CD4-positive, alpha-beta T cell (primary cell): ENCODE measurements at regions not wholly inside any gene's neighbourhood (a gene's known extent, or its start where the extent isn't known, plus 50 kb on each side); places are given as distances from the start of the nearest gene placed in this dataset.

Source experiments
- ATAC-seq: fragments of 200-7000 bp; cut with Tn5 transposase; one replicate; pipeline ENCODE4 v1.10.0; 2022; ENCODE audit warnings: mild to moderate bottlenecking; ENCODE audit not compliant: poor library complexity
- CTCF ChIA-PET: fragments of 350-600 bp; sonication (Branson Sonifier 250); formaldehyde crosslinking; loops from one replicate; lab custom pipeline; 2021; ENCODE audit warnings: antibody characterized with exemption, inconsistent platforms; lab: Charles Lee
- POLR2A ChIA-PET: fragments of 350-600 bp; sonication (Branson Sonifier 250); formaldehyde crosslinking; loops from one replicate; lab custom pipeline; 2021; ENCODE audit warnings: antibody characterized with exemption, inconsistent platforms; lab: Charles Lee
- DNase-seq, 14 experiments: peaks; one replicate each; pipeline ENCODE4 v3.0.0-alpha.2; 2013 to 2020; ENCODE audit warnings: mixed read lengths in 2 of 14
- H3K27ac ChIP-seq, 2 donors: one replicate each; pipeline versions ENCODE4 v1.5.1 to v1.7.0; 2013; ENCODE audit warnings: low read length in 2 of 2, low read depth in 1 of 2, mild to moderate bottlenecking in 1 of 2
- H3K27me3 ChIP-seq, 2 experiments: 1 replicate in 1 of 2; 2 replicates in 1 of 2; pipeline versions ENCODE4 v1.6.1 to v1.7.0; 2013; ENCODE audit warnings: low read length in 2 of 2, control low read depth in 1 of 2, mild to moderate bottlenecking in 1 of 2, moderate library complexity in 1 of 2; ENCODE audit not compliant: insufficient read depth in 2 of 2, control insufficient read depth in 1 of 2
- H3K36me3 ChIP-seq: one replicate; pipeline ENCODE4 v1.6.1; 2013; ENCODE audit warnings: low read length, control low read depth; ENCODE audit not compliant: insufficient read depth
- H3K4me1 ChIP-seq: one replicate; pipeline ENCODE4 v1.6.1; 2013; ENCODE audit warnings: low read length, control low read depth; ENCODE audit not compliant: insufficient read depth
- H3K4me3 ChIP-seq: one replicate; pipeline ENCODE4 v1.5.1; 2013; ENCODE audit warnings: mild to moderate bottlenecking, low read length, moderate library complexity
- H3K9me3 ChIP-seq, 2 experiments: 1 replicate in 1 of 2; 2 replicates in 1 of 2; pipeline versions ENCODE4 v1.6.1 to v1.7.0; 2013; ENCODE audit warnings: low read length in 2 of 2, mild to moderate bottlenecking in 2 of 2, control low read depth in 1 of 2, moderate library complexity in 1 of 2; ENCODE audit not compliant: control insufficient read depth in 1 of 2, insufficient read depth in 1 of 2
- H3K27ac Mint-ChIP-seq: one replicate; pipeline ENCODE4 v1.8.0; 2020; ENCODE audit warnings: mixed read lengths
- H3K27me3 Mint-ChIP-seq: one replicate; pipeline ENCODE4 v1.8.0; 2021; ENCODE audit warnings: mixed read lengths
- H3K36me3 Mint-ChIP-seq: one replicate; pipeline ENCODE4 v1.8.0; 2021; ENCODE audit warnings: low read depth, mixed read lengths
- H3K4me1 Mint-ChIP-seq: one replicate; pipeline ENCODE4 v1.8.0; 2021; ENCODE audit warnings: low read depth, mixed read lengths
- H3K4me3 Mint-ChIP-seq: one replicate; pipeline ENCODE4 v1.8.0; 2020; ENCODE audit warnings: mild to moderate bottlenecking, mixed read lengths
- H3K9me3 Mint-ChIP-seq: one replicate; pipeline ENCODE4 v1.8.0; 2020; ENCODE audit warnings: mixed read lengths
- CTCF ChIP-seq: fragments of 200-600 bp; IDR thresholded peaks from one replicate; pipeline ENCODE4 v1.8.0; 2022; ENCODE audit warnings: antibody characterized with exemption, mild to moderate bottlenecking
- intact Hi-C, 2 experiments: fragments of 100-400 bp; cut with DNase I in 1 of 2; cut with micrococcal nuclease in 1 of 2; formaldehyde crosslinking; loops; one replicate each; pipeline versions ENCODE4 v1.15.1 to v1.9.0; 2023 to 2025; cut with DNase I, micrococcal nuclease

GRCh38 chr7:113000316-113001020 is 86.2 kb downstream of the GPR85 start:
- CTCF ChIA-PET, result interaction anchor here (1.4 kb wide), 1 partner anchor 9 kb away, joined by 3 read pairs; no protein-coding TSS in a partner anchor
- ATAC-seq, result no peak

GRCh38 chr7:112997831-112998230 is 88.8 kb downstream of the GPR85 start:
- CTCF ChIA-PET, result no interaction called here
- no peaks in the 10 kb centered on the region for H3K36me3 Mint-ChIP-seq

More at GRCh38 chr7:113000316-113001020, 86.2 kb downstream of the GPR85 start:
- no peak overlapping the region for H3K27ac ChIP-seq
- Mint-ChIP-seq H3K36me3 (no peaks in the 10 kb centered on the region), H3K4me3 (no peak overlapping the region), H3K27ac (no peak overlapping the region), H3K9me3 (no peaks in the 10 kb centered on the region), H3K27me3 (peaks cover under 1% of the 10 kb centered on the region), H3K4me1 (no peaks in the 10 kb centered on the region)
- POLR2A ChIA-PET, result no interaction called here
- H3K36me3 ChIP-seq, result no peaks in the 10 kb centered on the region
- H3K4me1 ChIP-seq, result no peaks in the 10 kb centered on the region
- no peak overlapping the region for H3K4me3 ChIP-seq
- no peak for DNase-seq
- intact Hi-C loops, result no loop called here
- no peaks in the 10 kb centered on the region for H3K27me3 ChIP-seq
- H3K9me3 ChIP-seq, result no peaks in the 10 kb centered on the region
- TF ChIP-seq CTCF, result no peak

GRCh38 chr7:112996331-112996871 is 90.2 kb downstream of the GPR85 start:
- DNase-seq, result no peak
- Mint-ChIP-seq H3K27me3 (peaks cover 21% of the 10 kb centered on the region), H3K4me3 (no peak overlapping the region), H3K36me3 (no peaks in the 10 kb centered on the region), H3K4me1 (no peaks in the 10 kb centered on the region), H3K9me3 (no peaks in the 10 kb centered on the region), H3K27ac (no peak overlapping the region)
- intact Hi-C loops, result no loop called here
- Histone ChIP-seq H3K36me3 (no peaks in the 10 kb centered on the region), H3K27ac (no peak overlapping the region), H3K27me3 (peaks cover 0 to 4% of the 10 kb centered on the region in 2 experiments), H3K9me3 (no peaks in the 10 kb centered on the region), H3K4me3 (no peak overlapping the region), H3K4me1 (no peaks in the 10 kb centered on the region)
- no peak for TF ChIP-seq CTCF
- no peak for ATAC-seq
- ChIA-PET CTCF (no interaction called here), POLR2A (no interaction called here)

More at GRCh38 chr7:112997831-112998230, 88.8 kb downstream of the GPR85 start:
- Mint-ChIP-seq H3K27me3 (peaks cover 14% of the 10 kb centered on the region), H3K4me1 (no peaks in the 10 kb centered on the region), H3K4me3 (no peak overlapping the region), H3K27ac (no peak overlapping the region), H3K9me3 (no peaks in the 10 kb centered on the region)
- intact Hi-C loops, result no loop called here
- no peaks in the 10 kb centered on the region for H3K4me1 ChIP-seq
- POLR2A ChIA-PET, result no interaction called here
- DNase-seq, result no peak
- no peak for ATAC-seq
- H3K9me3 ChIP-seq, result no peaks in the 10 kb centered on the region
- H3K27me3 ChIP-seq, result no peaks in the 10 kb centered on the region
- no peak for TF ChIP-seq CTCF
- H3K36me3 ChIP-seq, result no peaks in the 10 kb centered on the region
- no peak overlapping the region for H3K27ac ChIP-seq
- H3K4me3 ChIP-seq, result no peak overlapping the region
